ENCODE measurements at regions not wholly inside any gene's neighbourhood (a gene's known extent, or its start where the extent isn't known, plus 50 kb on each side); places are given as distances from the start of the nearest gene placed in this dataset.
A peak's percentile ranks its signal among the peaks of the same experiment; 100 is the strongest.
"Not testable (repeated sequence)": the region's sequence is repeated elsewhere in the genome, so short reads cannot be mapped to it uniquely, and the experiment has no call there.

DNA sequence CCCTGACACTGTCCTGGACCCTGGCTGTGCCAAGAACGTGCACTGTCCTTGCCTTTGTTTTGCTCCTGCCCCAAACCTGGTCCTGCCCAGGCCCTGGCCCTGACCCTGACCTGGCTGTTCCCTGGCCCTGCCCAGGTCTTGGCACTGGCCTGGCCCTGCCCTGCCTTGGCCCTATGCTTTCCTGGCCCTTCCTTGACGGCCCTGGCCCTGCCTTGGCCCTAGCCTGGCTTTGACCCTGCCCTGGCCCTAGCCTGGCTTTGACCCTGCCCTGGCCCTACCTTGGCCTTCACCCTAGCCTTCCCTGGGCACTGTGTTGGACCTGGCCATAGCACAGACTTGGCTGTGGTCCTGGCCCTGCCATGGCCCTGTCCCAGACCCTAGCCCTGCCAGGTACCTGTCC is 252.9 kb downstream of the TP53TG3F start:
- DNase-seq: not testable (repeated sequence)

DNA sequence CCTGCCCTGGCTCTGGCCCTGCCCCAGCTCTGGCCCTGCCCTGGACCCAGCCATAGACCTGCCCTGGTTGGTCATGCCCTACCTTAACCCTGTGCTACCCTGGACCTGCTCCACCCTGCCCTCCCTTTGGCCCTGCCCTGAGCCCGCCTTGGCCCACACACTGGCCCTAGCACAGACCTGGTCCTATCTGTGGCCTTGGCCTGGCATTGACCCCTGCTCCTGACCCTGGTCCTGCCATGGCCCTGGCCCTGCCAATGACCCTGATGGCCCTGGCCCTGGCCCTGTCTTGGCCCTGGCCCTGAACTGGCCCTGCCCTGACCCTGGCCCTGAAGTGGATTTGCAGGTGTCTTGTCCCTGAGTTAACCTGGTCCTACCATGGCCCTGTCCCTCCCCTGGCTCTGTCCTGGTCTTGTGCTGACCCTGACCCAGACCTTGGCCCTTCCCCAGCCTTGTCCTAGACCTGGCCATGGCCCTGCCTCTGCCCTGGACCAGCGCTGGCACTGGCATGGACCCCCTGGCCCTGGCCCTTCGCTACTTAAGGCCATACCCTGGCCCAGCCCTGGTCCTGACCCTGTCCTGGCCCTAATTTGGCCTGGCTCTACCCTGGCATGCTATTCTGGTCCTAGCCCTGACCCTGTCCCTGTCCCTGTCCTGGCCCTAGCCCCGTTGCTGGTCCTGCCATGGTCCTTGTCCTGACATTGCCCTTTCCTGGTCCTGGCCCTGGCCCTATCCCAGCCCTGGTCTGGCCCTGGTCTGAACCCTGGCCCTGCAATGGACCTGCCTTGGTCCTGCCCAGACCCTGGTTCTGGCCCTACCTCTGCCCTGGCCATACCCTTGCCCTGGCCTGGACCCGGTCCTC is 253.7 kb downstream of the TP53TG3F start:
- DNase-seq: not testable (repeated sequence)

DNA sequence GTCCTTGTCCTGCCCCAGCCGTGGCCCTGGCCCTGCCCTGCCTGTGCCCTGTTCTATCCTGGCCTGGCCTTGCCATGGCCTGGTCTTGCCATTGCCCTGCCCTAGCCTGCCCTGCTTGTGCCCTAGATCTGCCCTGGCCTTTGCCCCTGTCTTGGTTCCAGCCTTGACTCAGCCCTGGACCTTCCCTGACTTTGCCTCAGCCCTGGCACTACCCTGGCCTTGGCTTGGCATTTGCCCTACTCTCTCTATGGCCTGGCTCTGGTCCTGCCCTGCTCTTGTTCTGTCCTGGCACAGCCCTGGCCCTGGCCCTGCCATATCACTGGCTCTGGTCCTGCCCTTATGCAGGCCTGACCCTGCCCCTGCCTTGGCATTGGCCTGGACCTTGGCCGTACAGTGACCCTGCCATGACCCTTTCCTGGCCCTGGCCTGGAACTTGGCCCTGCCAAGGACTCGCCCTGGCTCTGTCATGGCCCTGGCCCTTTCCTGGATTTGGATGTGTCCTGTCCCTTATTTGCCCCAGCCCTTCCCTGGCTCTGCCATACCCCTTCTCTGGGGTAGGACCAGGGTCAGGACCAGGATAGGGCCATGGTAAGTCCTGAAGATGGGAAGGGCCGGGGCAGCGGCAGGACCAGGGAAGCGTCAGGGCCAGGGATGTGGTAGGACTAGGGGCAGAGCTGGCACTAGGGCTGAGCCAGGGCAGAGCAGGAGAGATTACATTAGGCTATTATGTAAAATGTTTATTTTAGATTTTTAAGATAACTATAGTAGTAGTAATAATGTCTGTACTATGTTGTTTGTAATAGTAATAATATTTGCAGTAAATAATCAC is 254.5 kb downstream of the TP53TG3F start:
- not testable (repeated sequence) for DNase-seq

DNA sequence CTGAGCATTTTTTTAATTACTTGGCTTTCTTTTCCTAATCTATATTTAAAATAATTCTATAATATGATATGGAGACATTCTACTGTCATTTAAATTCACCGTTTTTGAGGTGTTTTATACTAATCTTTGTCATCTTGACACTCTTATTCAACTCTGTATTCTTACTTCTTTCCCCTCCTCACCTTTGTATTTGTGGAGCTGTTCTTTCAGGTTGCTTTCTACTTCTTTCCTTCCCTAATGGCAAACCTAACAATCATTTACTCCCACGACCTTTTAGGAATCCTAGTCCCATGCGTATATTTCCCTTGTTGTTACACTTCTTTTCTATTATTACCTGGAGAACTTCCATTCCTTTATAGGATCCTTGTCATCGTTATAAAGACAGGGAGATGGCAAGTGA is 271.8 kb downstream of the TP53TG3F start:
- not testable (repeated sequence) for DNase-seq

DNA sequence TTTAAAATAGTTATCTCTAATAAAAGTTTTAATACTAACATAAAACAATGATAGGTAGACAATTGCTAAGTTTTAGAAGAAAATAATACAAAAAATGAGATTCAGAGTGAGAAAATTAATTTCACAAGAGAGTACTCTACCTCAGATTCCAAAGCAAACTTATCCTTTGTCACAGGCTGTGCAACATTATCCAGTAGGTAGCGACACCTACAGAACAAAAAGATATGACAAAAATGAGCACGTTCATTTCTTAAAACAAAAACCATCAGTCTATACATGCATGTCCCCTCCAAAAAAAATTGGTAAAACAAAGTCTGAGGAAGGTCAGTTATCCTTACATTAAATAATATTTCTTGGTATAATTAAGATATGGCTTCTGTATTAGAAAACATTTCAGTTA is 275.2 kb downstream of the TP53TG3F start:
- not testable (repeated sequence) for DNase-seq

DNA sequence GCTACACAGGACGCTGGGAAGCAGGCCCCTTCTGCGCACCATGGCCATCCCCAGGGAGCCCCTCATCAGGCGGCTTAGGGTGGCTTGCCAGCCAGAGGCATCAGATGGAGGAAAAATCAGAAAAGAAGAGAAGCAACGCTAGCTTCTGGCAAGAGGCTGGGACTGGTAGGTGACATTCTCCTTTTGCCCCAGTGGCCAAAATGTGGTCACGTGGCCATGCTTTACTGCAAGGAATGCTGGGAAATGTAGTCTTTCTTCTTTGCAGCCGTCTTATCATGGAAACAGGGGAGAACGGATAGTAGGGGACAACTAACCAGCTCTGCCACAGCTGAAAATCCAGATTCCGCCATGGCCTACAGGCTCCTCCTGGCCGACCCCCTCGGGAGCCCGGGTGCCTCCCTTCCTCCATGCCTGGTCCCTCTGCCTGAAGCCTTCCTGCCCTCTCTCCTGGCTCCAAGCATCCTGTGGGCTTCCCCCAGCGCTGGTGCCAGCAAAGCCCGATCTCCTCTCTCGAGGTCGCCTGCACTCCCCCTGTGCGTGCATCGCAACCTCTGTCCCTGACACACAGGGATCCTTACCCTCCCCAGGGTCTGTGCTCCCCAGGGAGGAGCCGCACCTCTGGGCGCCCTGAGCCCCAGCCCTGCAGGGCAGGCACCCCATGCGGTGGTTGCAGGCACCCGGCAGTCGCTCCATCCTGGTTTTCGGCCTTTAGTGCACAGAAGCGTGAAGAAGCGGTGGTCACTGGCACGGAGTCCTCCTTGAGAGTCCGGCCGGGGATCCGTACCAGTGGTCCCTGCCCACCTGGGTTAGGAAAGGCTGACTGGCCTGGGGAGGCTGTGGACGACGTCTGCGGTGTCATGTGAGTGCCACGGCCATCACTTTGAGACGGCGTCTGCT is 307.7 kb downstream of the TP53TG3F start:
- not testable (repeated sequence) for DNase-seq

DNA sequence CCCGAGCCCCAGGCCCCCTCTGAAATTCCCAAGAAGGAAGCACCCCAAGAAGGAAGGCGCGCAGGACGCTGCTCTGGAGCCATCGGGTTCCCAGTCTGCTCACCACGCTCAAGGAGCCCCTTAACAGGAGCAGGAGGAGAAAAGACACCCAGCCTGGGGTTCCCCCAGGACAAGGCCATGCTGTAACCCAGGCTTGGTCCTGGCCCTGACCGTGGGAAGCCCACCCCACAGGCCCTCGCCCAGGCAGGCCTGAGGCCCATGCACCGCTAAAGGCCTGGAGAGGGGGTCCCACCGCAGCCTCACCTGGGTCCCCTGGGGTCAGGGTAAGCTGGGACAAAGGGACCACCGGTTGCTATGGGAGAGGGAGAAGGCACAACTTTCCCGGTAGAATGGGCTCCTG is 309.3 kb downstream of the TP53TG3F start:
- DNase-seq: not testable (repeated sequence)

DNA sequence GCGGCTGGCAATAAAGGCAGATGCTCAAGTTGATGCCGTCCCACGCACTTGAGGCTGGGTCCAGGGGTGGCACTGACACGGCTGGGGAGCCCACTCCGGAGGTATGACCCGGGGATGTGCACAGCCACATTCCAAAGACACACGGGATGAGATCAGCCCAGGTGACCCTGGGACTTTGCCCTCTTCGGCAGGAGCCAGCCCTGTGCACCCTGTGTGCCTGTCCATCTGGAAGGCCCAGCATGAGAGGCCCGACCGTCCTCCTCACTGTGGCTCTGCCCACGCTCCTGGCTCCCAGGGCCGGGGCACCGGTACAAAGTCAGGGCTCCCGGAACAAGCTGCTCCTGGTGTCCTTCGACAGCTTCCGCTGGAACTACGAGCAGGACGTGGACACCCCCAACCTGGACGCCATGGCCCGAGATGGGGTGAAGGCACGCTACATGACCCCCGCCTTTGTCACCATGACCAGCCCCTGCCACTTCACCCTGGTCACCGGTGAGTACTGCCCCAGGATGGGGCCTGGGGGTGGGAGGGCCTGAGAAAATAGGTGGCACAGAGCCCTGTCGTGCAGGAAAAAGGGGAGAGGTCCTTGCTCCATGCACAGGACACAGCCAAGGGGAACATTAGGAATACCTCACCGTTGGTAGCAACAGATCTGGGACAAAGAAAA is 309.9 kb downstream of the TP53TG3F start:
- DNase-seq: not testable (repeated sequence)

DNA sequence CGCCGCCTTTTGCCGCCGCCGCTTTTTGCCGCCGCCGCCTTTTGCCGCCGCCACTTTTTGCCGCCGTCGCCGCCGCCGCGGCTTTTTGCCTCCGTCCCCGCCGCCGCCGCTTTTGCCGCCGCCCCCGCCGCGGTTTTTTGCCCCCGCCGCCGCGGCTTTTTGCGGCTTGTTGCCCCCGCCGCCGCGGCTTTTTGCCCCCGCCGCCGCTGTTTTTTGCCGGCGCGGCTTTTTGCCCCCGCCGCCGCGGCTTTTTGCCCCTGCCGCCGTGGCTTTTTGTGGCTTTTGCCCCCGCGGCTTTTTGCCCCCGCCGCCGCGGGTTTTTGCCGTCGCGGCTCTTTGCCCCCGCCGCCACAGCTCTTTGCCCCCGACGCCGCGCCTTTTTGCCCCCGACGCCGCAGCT is 311.1 kb downstream of the TP53TG3F start:
- DNase-seq: not testable (repeated sequence)

DNA sequence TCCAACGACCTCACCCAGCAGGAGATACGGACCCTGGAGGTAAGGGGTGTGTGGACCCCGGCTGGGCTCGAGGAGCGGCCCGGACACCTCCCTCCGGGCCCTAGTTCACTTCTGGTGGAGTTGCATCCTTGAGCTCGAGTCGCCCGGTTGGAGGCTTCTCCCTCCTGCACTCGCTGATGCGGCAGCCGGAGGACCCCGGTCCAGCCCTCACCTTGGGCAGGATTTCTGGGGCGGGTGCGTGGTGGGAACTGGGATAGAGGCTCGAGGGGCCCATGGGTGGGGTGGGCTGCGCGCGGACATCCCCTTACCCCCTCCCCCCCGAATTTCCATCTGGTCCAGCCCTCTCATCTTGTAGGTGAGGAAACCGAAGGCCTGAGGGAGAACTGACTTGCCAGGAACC is 311.8 kb downstream of the TP53TG3F start:
- not testable (repeated sequence) for DNase-seq

DNA sequence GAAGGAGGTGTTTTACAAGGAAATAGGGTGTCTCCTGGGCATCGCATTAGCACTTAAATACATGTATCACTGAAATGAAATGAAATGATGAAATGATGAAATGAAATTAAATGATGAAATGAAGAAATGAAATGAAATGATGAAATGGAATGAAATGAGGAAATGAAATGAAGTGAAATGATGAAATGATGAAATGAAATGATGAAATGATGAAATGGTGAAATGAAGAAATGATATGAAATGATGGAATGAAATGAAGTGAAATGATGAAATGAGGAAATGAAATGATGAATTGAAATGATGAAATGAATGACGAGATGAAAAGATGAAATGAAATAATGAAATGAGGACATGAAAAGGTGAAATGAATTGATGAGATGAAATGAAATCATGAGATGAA is 314.6 kb downstream of the TP53TG3F start:
- DNase-seq: not testable (repeated sequence)

DNA sequence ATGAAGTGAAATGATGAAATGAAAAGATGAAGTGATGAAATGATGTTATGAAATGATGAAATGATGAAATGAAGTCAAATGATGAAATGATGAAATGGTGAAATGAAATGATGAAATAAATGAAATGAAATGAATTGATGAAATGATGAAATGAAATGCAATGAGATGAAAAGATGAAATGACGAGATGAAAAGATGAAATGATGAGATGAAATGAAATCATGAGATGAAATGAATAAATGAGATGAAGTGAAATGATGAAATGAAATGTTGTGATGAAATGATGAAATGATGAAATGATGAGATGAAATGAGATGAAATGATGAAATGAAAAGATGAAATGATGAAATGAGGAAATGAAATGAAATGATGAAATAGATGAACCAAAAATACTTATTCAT is 315.3 kb downstream of the TP53TG3F start:
- DNase-seq: not testable (repeated sequence)

DNA sequence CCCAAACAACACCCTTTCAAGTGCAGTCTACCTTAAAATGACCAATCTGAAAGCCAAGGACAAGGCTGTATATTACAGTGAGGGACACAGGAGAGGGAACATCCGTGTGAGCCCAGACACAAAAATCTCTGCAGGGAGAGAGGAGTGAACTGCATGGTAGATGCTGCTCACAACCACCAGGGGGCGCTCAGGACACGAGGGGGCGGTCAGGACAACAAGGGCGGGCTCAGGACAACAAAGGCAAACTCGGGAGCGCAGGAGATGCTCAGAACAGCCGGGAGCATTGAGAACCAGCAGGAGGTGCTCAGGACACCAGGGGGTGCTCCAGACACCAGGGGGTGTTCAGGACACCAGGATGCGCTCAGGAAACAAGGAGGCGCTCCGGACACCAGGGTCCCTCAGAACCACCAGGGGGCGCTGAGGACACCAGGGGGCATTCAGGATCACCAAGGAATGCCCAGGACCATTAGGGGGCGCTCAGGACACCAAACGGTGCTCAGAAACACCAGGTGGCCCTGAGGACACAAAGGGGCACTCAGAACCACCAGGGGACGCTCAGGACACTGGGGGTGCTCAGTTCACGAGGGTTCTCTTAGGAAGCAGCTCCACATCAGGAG is 357.0 kb downstream of the TP53TG3F start:
- DNase-seq: not testable (repeated sequence)

DNA sequence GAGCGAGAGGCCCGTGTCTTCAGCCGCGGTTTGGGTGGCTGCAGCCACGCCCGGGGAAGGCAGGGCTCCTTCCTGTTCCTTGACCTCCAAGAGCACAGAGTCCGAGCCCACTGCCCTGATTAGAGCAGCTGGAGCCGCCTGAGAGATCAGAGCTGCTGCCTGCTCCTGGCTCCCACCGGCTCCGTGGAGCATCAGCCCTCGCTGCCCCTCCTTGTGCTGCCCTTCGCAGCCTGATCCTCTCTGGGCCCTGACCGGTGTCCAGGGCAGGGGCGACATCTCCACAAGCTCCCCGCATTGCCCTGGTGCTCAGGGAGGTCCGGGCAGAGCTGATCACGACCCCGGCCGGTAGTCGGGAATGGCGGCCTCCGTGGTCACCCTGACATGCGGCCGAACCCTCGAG is 365.3 kb downstream of the TP53TG3F start:
- not testable (repeated sequence) for DNase-seq

DNA sequence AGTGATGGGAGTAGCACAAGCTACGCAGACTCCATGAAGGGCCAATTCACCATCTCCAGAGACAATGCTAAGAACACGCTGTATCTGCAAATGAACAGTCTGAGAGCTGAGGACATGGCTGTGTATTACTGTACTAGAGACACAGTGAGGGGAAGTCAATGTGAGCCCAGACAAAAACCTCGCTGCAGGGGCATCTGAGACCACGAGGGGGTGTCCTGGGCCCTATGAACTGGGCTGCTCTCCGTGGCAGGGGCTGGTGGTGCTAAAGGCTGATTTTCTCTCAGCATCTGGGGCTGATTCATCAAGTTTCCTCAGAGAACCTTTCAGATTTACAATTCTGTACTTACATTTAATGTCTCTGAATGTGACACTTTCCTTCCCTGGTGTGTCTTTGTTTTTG is 368.1 kb downstream of the TP53TG3F start:
- DNase-seq: not testable (repeated sequence)

DNA sequence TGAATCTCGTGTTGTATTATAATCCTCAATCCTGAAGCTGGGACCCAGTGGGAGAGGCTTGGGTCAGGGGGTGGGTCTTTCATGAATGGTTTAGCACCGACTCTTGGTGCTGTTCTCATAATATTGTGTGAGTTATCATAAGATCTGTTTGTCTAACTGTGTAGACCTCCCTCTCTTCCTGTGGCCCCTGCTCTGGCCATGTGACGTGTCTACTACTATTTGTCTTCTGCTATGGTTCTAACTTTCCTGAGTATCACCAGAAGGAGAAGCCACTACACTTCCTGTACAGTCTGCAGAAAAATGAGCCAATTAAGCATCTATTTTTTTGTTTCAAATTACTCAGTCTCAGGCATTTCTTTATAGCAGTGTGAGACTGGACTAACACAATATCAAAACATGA is 379.7 kb downstream of the TP53TG3F start:
- DNase-seq: not testable (repeated sequence)

DNA sequence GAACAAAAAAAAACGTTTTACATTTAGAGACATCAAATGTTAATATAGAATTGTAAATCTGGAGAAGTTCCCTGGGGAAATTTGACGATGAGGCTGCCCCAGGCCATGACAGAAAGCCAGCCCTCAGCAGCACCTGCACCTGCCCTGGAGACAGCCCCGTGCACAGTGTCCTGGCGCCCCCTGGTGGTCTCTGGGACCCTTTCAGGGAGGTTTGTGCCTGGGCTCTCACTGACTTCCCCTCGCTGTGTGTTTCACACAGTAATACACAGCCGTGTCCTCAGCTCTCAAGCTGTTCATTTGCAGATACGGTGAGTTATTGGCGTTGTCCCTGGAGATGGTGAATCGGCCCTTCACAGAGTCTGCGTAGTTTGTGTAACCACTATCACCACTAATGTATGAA is 385.1 kb downstream of the TP53TG3F start:
- peak; percentile 26 for DNase-seq
